HL-60 (cell line): ENCODE measurements at regions not wholly inside any gene's neighbourhood (a gene's known extent, or its start where the extent isn't known, plus 50 kb on each side); places are given as distances from the start of the nearest gene placed in this dataset.

ENCODE experiments used
- DNase-seq, 2 experiments: peaks; one replicate each; pipeline ENCODE4 v3.0.0-alpha.2; 2010 to 2020; ENCODE audit warnings: low read depth in 1 of 2, low spot score in 1 of 2
- H3K27ac ChIP-seq: fragments of 250-450 bp; sonication (Bioruptor Pico); replicated peaks from 2 replicates; pipeline ENCODE4 v1.5.1; 2020; ENCODE audit warnings: mild to moderate bottlenecking, moderate library complexity
- H3K27me3 ChIP-seq: fragments of 250-450 bp; sonication (Bioruptor Pico); 2 replicates; pipeline ENCODE4 v1.5.1; 2021; ENCODE audit warnings: mild to moderate bottlenecking, moderate library complexity; ENCODE audit not compliant: insufficient read depth, poor library complexity, severe bottlenecking
- H3K4me3 ChIP-seq: replicated peaks from 2 replicates; pipeline ENCODE4 v1.5.1; 2011; ENCODE audit warnings: mild to moderate bottlenecking, control low read depth, low read length; ENCODE audit not compliant: insufficient read depth
- GABPA ChIP-seq: IDR thresholded peaks from 2 replicates; pipeline ENCODE4 v1.6.1; 2012; ENCODE audit warnings: low read depth
- POLR2AphosphoS5 ChIP-seq: IDR thresholded peaks from 2 replicates; pipeline ENCODE4 v1.6.1; 2012; ENCODE audit warnings: low read depth
- SPI1 ChIP-seq: IDR thresholded peaks from 2 replicates; pipeline ENCODE4 v1.6.1; 2012; ENCODE audit warnings: low read depth, mild to moderate bottlenecking, borderline replicate concordance
- TF ChIP-seq, protein P1 (sequence below): IDR thresholded peaks from 2 replicates; pipeline ENCODE4 v1.6.1; 2012; ENCODE audit warnings: low read depth; ENCODE audit not compliant: insufficient replicate concordance
- TF ChIP-seq, protein P2 (sequence below): IDR thresholded peaks from one replicate; pipeline ENCODE4 v1.5.1; 2011; ENCODE audit warnings: low read length, control low read depth, inconsistent platforms; ENCODE audit not compliant: insufficient read depth

DNA sequence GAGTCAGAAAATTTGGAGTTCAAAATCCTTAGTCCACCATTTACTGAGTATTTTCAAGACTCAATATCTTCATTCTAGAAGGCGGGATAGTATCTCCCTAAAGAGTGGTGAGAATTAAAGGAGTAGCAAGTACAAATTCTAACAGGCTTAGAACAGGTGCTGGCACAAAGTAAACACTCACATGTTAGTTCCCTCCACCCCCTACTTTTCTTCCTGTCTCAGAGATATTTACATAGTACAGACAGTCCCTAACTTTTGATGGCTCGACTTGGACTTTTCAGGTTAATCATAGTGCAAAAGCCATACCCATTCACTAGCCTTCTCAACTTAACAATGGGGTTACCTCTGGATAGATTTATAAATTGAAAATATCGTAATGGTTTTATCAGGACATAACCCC is 476.2 kb upstream of the RASGRP1 start:
- Histone ChIP-seq H3K27ac (no peak overlapping the region), H3K27me3 (no peaks in the 10 kb centered on the region), H3K4me3 (no peak overlapping the region)
- no peak for DNase-seq
- TF ChIP-seq, protein P1, sequence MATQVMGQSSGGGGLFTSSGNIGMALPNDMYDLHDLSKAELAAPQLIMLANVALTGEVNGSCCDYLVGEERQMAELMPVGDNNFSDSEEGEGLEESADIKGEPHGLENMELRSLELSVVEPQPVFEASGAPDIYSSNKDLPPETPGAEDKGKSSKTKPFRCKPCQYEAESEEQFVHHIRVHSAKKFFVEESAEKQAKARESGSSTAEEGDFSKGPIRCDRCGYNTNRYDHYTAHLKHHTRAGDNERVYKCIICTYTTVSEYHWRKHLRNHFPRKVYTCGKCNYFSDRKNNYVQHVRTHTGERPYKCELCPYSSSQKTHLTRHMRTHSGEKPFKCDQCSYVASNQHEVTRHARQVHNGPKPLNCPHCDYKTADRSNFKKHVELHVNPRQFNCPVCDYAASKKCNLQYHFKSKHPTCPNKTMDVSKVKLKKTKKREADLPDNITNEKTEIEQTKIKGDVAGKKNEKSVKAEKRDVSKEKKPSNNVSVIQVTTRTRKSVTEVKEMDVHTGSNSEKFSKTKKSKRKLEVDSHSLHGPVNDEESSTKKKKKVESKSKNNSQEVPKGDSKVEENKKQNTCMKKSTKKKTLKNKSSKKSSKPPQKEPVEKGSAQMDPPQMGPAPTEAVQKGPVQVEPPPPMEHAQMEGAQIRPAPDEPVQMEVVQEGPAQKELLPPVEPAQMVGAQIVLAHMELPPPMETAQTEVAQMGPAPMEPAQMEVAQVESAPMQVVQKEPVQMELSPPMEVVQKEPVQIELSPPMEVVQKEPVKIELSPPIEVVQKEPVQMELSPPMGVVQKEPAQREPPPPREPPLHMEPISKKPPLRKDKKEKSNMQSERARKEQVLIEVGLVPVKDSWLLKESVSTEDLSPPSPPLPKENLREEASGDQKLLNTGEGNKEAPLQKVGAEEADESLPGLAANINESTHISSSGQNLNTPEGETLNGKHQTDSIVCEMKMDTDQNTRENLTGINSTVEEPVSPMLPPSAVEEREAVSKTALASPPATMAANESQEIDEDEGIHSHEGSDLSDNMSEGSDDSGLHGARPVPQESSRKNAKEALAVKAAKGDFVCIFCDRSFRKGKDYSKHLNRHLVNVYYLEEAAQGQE: no peak
- TF ChIP-seq POLR2AphosphoS5 (no peak), SPI1 (no peak), GABPA (no peak)
- TF ChIP-seq, protein P2, sequence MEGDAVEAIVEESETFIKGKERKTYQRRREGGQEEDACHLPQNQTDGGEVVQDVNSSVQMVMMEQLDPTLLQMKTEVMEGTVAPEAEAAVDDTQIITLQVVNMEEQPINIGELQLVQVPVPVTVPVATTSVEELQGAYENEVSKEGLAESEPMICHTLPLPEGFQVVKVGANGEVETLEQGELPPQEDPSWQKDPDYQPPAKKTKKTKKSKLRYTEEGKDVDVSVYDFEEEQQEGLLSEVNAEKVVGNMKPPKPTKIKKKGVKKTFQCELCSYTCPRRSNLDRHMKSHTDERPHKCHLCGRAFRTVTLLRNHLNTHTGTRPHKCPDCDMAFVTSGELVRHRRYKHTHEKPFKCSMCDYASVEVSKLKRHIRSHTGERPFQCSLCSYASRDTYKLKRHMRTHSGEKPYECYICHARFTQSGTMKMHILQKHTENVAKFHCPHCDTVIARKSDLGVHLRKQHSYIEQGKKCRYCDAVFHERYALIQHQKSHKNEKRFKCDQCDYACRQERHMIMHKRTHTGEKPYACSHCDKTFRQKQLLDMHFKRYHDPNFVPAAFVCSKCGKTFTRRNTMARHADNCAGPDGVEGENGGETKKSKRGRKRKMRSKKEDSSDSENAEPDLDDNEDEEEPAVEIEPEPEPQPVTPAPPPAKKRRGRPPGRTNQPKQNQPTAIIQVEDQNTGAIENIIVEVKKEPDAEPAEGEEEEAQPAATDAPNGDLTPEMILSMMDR: no peak

GRCh38 chr15:39041979-39042495 is 477.4 kb upstream of the RASGRP1 start:
- no peak overlapping the region for H3K4me3 ChIP-seq
- no peak overlapping the region for H3K27ac ChIP-seq
- DNase-seq: no peak

DNA sequence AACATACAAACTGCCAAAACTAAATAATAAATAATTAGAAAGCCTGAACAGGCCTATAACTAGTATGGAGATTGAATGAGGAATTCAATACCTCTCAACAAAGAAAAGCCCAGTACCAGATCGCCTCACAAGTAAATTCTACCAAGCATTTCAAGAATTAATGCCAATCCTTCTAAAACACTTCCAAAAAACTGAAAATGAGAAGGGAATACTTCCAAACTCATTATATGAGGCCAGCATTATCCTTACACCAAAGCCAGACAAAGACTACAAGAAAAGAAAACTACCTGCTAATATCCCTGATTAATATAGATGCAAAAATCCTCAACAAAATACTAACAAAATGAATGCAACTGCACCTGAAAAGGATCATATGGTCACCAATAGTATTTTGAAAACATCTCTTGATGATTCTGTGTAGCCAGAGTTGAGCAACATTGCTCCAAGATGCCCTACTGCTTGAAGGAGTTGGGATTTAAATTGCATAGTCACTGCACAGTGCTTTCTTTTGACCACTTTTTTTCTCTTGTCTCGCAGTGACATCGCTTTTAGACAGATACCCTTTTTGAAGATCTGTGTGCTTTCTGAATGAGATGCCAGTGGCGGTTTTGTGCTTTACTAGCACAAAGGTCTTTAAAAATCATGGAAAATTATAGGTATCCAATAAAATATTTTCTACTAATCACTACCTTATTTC is 487.2 kb upstream of the RASGRP1 start:
- TF ChIP-seq SPI1 (no peak), POLR2AphosphoS5 (no peak), GABPA (no peak)
- TF ChIP-seq, protein P1: no peak
- TF ChIP-seq, protein P2: no peak
- no peak for DNase-seq

More at GRCh38 chr15:39041979-39042495, 477.4 kb upstream of the RASGRP1 start:
- no peak for TF ChIP-seq SPI1
- TF ChIP-seq, protein P1: no peak
- H3K27me3 ChIP-seq: no peaks in the 10 kb centered on the region

More for the DNA sequence above, 487.2 kb upstream of the RASGRP1 start:
- no peaks in the 10 kb centered on the region for H3K27me3 ChIP-seq
- H3K27ac ChIP-seq: no peak overlapping the region
- no peak overlapping the region for H3K4me3 ChIP-seq
